GM12873 (cell line): ENCODE measurements at regions not wholly inside any gene's neighbourhood (a gene's known extent, or its start where the extent isn't known, plus 50 kb on each side); places are given as distances from the start of the nearest gene placed in this dataset.

Experiments used
- CTCF ChIP-seq: IDR thresholded peaks from 2 replicates; pipeline ENCODE4 v1.5.1; 2012; ENCODE audit warnings: low read depth, mild to moderate bottlenecking, moderate library complexity, low read length, control low read depth; ENCODE audit not compliant: insufficient read depth; ENCODE audit errors: missing control alignments

- no peak for TF ChIP-seq CTCF
Observed at GRCh38 chr7:32145911-32146310, 75.7 kb upstream of the PDE1C start.

GRCh38 chr7:32144676-32145075 is 74.5 kb upstream of the PDE1C start:
- TF ChIP-seq CTCF: no peak

- TF ChIP-seq CTCF: no peak
Observed at GRCh38 chr7:32143301-32143700, 73.1 kb upstream of the PDE1C start.

- no peak for TF ChIP-seq CTCF
Observed at GRCh38 chr7:32142649-32143048, 72.4 kb upstream of the PDE1C start.

- peak; percentile 35 for TF ChIP-seq CTCF
Observed at GRCh38 chr7:32140210-32140939, 70.2 kb upstream of the PDE1C start.

- no peak for TF ChIP-seq CTCF
Observed at GRCh38 chr7:32137059-32137458, 66.9 kb upstream of the PDE1C start.

GRCh38 chr7:32131091-32131490 is 60.9 kb upstream of the PDE1C start:
- no peak for TF ChIP-seq CTCF

- TF ChIP-seq CTCF: no peak
Observed at GRCh38 chr7:32126843-32127242, 56.6 kb upstream of the PDE1C start.
